Sigmoid colon (tissue), 3 donors: ENCODE measurements at regions not wholly inside any gene's neighbourhood (a gene's known extent, or its start where the extent isn't known, plus 50 kb on each side); places are given as distances from the start of the nearest gene placed in this dataset.

Source experiments
- CTCF ChIP-seq, 4 experiments: fragments of 450-650 bp in 3 of 4; fragments of 200-600 bp in 1 of 4; IDR thresholded peaks; one replicate each; pipeline ENCODE4 v1.5.1; 2016 to 2019; ENCODE audit warnings: antibody characterized with exemption in 4 of 4, mild to moderate bottlenecking in 3 of 4, moderate library complexity in 2 of 4
- POLR2A ChIP-seq, 2 donors: fragments of 450-650 bp; IDR thresholded peaks; one replicate each; pipeline ENCODE4 v1.6.1; 2016; ENCODE audit warnings: antibody characterized with exemption in 2 of 2, mild to moderate bottlenecking in 2 of 2, moderate library complexity in 2 of 2

- TF ChIP-seq CTCF (IDR thresholded peaks at IDR 0.05) (no peak), POLR2A (IDR thresholded peaks at IDR 0.05) (no peak)
Measured at GRCh38 chr10:83607959-83608745, 531.2 kb upstream of the GHITM start.
